ENCODE measurements at regions not wholly inside any gene's neighbourhood (a gene's known extent, or its start where the extent isn't known, plus 50 kb on each side); places are given as distances from the start of the nearest gene placed in this dataset.

DNA sequence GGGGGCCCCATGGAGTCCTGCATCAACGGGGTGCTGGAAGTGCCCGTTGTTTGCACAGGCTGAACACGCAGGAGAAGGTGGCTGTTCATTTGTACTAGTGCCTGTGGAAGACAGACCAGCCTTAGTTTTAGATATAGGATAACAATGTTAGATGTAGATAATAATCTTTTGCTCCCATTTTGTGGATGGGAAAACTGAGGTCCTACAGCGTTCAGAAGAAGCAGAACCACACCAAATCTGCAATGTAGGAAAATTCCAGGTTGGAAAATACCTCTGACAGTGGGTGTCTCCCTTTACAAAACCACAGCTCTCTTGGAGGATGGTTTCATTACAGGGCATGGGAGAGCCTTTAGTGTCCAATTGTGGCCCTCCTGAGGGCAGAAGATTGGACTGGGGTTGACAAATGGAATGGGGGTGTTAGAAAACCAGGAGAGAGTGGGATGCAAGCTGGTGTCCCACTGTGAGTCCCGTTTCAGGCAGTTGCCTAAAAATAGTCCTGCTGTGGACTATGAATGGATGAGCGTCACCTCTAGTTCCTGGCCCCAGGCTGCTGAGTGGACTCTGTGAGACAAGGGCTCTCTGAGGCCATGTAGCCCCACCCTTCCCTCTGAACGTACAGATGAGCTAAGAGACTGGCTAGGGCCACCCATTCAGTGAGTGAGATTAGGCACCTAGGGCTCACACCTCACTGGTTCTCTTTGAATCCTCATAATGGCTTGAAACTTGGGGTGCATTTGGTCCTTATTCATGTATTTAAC is 508.8 kb downstream of the MN1 start:
- TF ChIP-seq, protein P1, sequence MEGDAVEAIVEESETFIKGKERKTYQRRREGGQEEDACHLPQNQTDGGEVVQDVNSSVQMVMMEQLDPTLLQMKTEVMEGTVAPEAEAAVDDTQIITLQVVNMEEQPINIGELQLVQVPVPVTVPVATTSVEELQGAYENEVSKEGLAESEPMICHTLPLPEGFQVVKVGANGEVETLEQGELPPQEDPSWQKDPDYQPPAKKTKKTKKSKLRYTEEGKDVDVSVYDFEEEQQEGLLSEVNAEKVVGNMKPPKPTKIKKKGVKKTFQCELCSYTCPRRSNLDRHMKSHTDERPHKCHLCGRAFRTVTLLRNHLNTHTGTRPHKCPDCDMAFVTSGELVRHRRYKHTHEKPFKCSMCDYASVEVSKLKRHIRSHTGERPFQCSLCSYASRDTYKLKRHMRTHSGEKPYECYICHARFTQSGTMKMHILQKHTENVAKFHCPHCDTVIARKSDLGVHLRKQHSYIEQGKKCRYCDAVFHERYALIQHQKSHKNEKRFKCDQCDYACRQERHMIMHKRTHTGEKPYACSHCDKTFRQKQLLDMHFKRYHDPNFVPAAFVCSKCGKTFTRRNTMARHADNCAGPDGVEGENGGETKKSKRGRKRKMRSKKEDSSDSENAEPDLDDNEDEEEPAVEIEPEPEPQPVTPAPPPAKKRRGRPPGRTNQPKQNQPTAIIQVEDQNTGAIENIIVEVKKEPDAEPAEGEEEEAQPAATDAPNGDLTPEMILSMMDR (IDR thresholded peaks at IDR 0.05; ENCODE audit: low read depth, low read length): no peak
- no peak for TF ChIP-seq POLR2A (IDR thresholded peaks at IDR 0.05; ENCODE audit: extremely low read depth, insufficient read length)
- TF ChIP-seq, protein P2, sequence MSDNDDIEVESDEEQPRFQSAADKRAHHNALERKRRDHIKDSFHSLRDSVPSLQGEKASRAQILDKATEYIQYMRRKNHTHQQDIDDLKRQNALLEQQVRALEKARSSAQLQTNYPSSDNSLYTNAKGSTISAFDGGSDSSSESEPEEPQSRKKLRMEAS (IDR thresholded peaks at IDR 0.05; ENCODE audit: low read depth, low read length): no peak

Measured in NB4 (cell line).